Peyer's patch (tissue), 4 donors: ENCODE measurements at regions not wholly inside any gene's neighbourhood (a gene's known extent, or its start where the extent isn't known, plus 50 kb on each side); places are given as distances from the start of the nearest gene placed in this dataset.

ENCODE experiments used
- DNase-seq, 3 donors: peaks; one replicate each; pipeline ENCODE4 v3.0.0-alpha.2; 2017 to 2019
- H3K27ac ChIP-seq, 4 donors: fragments of 200-600 bp; sonication (generic); one replicate each; pipeline ENCODE4 v1.5.1; 2016 to 2019
- H3K27me3 ChIP-seq, 2 donors: fragments of 200-600 bp; sonication (generic); one replicate each; pipeline ENCODE4 v1.5.1; 2019
- H3K36me3 ChIP-seq, 3 donors: fragments of 200-600 bp; sonication (generic); one replicate each; pipeline ENCODE4 v1.5.1; 2016 to 2019
- H3K4me1 ChIP-seq, 4 donors: fragments of 200-600 bp; sonication (generic); one replicate each; pipeline ENCODE4 v1.5.1; 2016 to 2019
- H3K4me3 ChIP-seq, 4 donors: fragments of 200-600 bp; sonication (generic); 1 replicate in 3 of 4; 2 replicates in 1 of 4; pipeline ENCODE4 v1.5.1; 2016 to 2019; ENCODE audit warnings: mild to moderate bottlenecking in 1 of 4
- H3K9me3 ChIP-seq, 4 donors: fragments of 200-600 bp; sonication (generic); one replicate each; pipeline ENCODE4 v1.5.1; 2016 to 2019; ENCODE audit warnings: mild to moderate bottlenecking in 1 of 4
- CTCF ChIP-seq, 6 experiments: fragments of 450-650 bp in 4 of 6; fragments of 200-600 bp in 2 of 6; sonication (generic) in 1 of 6; IDR thresholded peaks; one replicate each; pipeline ENCODE4 v1.5.1; 2017 to 2019; ENCODE audit warnings: antibody characterized with exemption in 6 of 6, mild to moderate bottlenecking in 3 of 6, moderate library complexity in 1 of 6
- POLR2A ChIP-seq, 2 donors: fragments of 450-650 bp; IDR thresholded peaks; one replicate each; pipeline ENCODE4 v1.5.1; 2017; ENCODE audit warnings: antibody characterized with exemption in 2 of 2, mild to moderate bottlenecking in 2 of 2, moderate library complexity in 2 of 2

- Histone ChIP-seq H3K4me1 (no peaks in the 10 kb centered on the region), H3K4me3 (no peak overlapping the region), H3K9me3 (no peaks in the 10 kb centered on the region), H3K27ac (no peak overlapping the region), H3K27me3 (no peaks in the 10 kb centered on the region), H3K36me3 (no peaks in the 10 kb centered on the region)
- no peak for DNase-seq
- TF ChIP-seq POLR2A (IDR thresholded peaks at IDR 0.05) = no peak
- no peak for TF ChIP-seq CTCF (IDR thresholded peaks at IDR 0.05)
These were observed 369.5 kb upstream of the LYPLAL1 start for GRCh38 chr1:218804014-218804785.

GRCh38 chr1:218809061-218809460 is 364.6 kb upstream of the LYPLAL1 start:
- Histone ChIP-seq H3K4me1 (no peaks in the 10 kb centered on the region), H3K36me3 (no peaks in the 10 kb centered on the region), H3K27me3 (no peaks in the 10 kb centered on the region), H3K27ac (no peak overlapping the region), H3K9me3 (no peaks in the 10 kb centered on the region), H3K4me3 (no peak overlapping the region)
- no peak for TF ChIP-seq POLR2A (IDR thresholded peaks at IDR 0.05)
- no peak for TF ChIP-seq CTCF (IDR thresholded peaks at IDR 0.05)
- no peak for DNase-seq

- no peaks in the 10 kb centered on the region for H3K36me3 ChIP-seq
- no peak for DNase-seq
- H3K9me3 ChIP-seq = no peaks in the 10 kb centered on the region
- H3K4me3 ChIP-seq = no peak overlapping the region
- no peaks in the 10 kb centered on the region for H3K27me3 ChIP-seq
- TF ChIP-seq CTCF (IDR thresholded peaks at IDR 0.05) = no peak
- TF ChIP-seq POLR2A (IDR thresholded peaks at IDR 0.05) = no peak
- no peak overlapping the region for H3K27ac ChIP-seq
- no peaks in the 10 kb centered on the region for H3K4me1 ChIP-seq
These were observed 364.1 kb upstream of the LYPLAL1 start for GRCh38 chr1:218809625-218810024.

- Histone ChIP-seq H3K4me3 (no peak overlapping the region), H3K27me3 (no peaks in the 10 kb centered on the region), H3K36me3 (no peaks in the 10 kb centered on the region), H3K9me3 (no peaks in the 10 kb centered on the region), H3K4me1 (no peaks in the 10 kb centered on the region), H3K27ac (no peak overlapping the region)
- no peak for DNase-seq
- TF ChIP-seq POLR2A (IDR thresholded peaks at IDR 0.05) (no peak), CTCF (IDR thresholded peaks at IDR 0.05) (no peak)
These were observed 363.4 kb upstream of the LYPLAL1 start for GRCh38 chr1:218810306-218810705.

GRCh38 chr1:218811497-218811896 is 362.2 kb upstream of the LYPLAL1 start:
- H3K9me3 ChIP-seq = no peaks in the 10 kb centered on the region
- no peaks in the 10 kb centered on the region for H3K27me3 ChIP-seq
- DNase-seq = no peak
- no peak overlapping the region for H3K4me3 ChIP-seq
- no peak for TF ChIP-seq POLR2A (IDR thresholded peaks at IDR 0.05)
- TF ChIP-seq CTCF (IDR thresholded peaks at IDR 0.05) = no peak
- H3K27ac ChIP-seq = no peak overlapping the region
- no peaks in the 10 kb centered on the region for H3K36me3 ChIP-seq
- no peaks in the 10 kb centered on the region for H3K4me1 ChIP-seq
